SK-N-SH treated with all-trans-retinoic acid at 6 μM for 48 hours (cell line): ENCODE measurements at regions not wholly inside any gene's neighbourhood (a gene's known extent, or its start where the extent isn't known, plus 50 kb on each side); places are given as distances from the start of the nearest gene placed in this dataset.

ENCODE experiments used
- ATAC-seq: fragments of 200-7000 bp; cut with Tn5 transposase; 3 replicates; pipeline ENCODE4 v1.9.1; 2020; ENCODE audit warnings: mild to moderate bottlenecking, moderate library complexity
- ARNTL ChIP-seq: fragments of 450-650 bp; formaldehyde crosslinking; IDR thresholded peaks from 2 replicates; pipeline ENCODE4 v1.5.0; 2020; ENCODE audit warnings: low read depth, mild to moderate bottlenecking, moderate library complexity, borderline replicate concordance
- BACH2 ChIP-seq: fragments of 250-450 bp; sonication (Bioruptor Pico); IDR thresholded peaks from 2 replicates; pipeline ENCODE4 v1.9.0; 2021; ENCODE audit warnings: mild to moderate bottlenecking, borderline replicate concordance
- CSDC2 ChIP-seq: fragments of 250-450 bp; sonication (Bioruptor Pico); IDR thresholded peaks from 2 replicates; pipeline ENCODE4 v1.5.0; 2020; ENCODE audit warnings: mild to moderate bottlenecking, moderate library complexity
- ESRRG ChIP-seq: fragments of 250-450 bp; sonication (Bioruptor Pico); IDR thresholded peaks from 2 replicates; pipeline ENCODE4 v1.6.1; 2021; ENCODE audit warnings: mild to moderate bottlenecking
- GLIS3 ChIP-seq: fragments of 250-450 bp; sonication (Bioruptor Pico); IDR thresholded peaks from 2 replicates; pipeline ENCODE4 v1.5.0; 2020; ENCODE audit warnings: mild to moderate bottlenecking, moderate library complexity
- ISL1 ChIP-seq: fragments of 250-450 bp; sonication (Bioruptor Pico); IDR thresholded peaks from 2 replicates; pipeline ENCODE4 v2.1.2; 2022; ENCODE audit warnings: mild to moderate bottlenecking, moderate library complexity
- OSR1 ChIP-seq: fragments of 250-450 bp; sonication (Bioruptor Pico); IDR thresholded peaks from 2 replicates; pipeline ENCODE4 v1.8.0; 2022; ENCODE audit warnings: moderate library complexity, mild to moderate bottlenecking, inconsistent platforms
- PPARA ChIP-seq: fragments of 250-450 bp; sonication (Bioruptor Pico); IDR thresholded peaks from 2 replicates; pipeline ENCODE4 v1.5.0; 2020; ENCODE audit warnings: mild to moderate bottlenecking, borderline replicate concordance
- RARB ChIP-seq: fragments of 250-450 bp; sonication (Bioruptor Pico); IDR thresholded peaks from 2 replicates; pipeline ENCODE4 v1.8.0; 2021; ENCODE audit warnings: mild to moderate bottlenecking, moderate library complexity
- SNAI2 ChIP-seq: fragments of 250-450 bp; sonication (Bioruptor Pico); IDR thresholded peaks from 2 replicates; pipeline ENCODE4 v1.5.0; 2020; ENCODE audit warnings: mild to moderate bottlenecking, moderate library complexity
- TCF4 ChIP-seq: fragments of 250-450 bp; sonication (Bioruptor Pico); IDR thresholded peaks from 2 replicates; pipeline ENCODE4 v1.8.0; 2021; ENCODE audit warnings: mild to moderate bottlenecking, moderate library complexity, borderline replicate concordance
- TOX ChIP-seq: fragments of 250-450 bp; sonication (Bioruptor Pico); IDR thresholded peaks from 2 replicates; pipeline ENCODE4 v1.8.0; 2021; ENCODE audit warnings: mild to moderate bottlenecking, moderate library complexity, borderline replicate concordance
- ZC3H10 ChIP-seq: fragments of 250-450 bp; sonication (Bioruptor Pico); IDR thresholded peaks from 2 replicates; pipeline ENCODE4 v1.5.1; 2021; ENCODE audit warnings: mild to moderate bottlenecking, moderate library complexity
- ZFP3 ChIP-seq: fragments of 250-450 bp; sonication (Bioruptor Pico); IDR thresholded peaks from 2 replicates; pipeline ENCODE4 v1.5.0; 2020; ENCODE audit warnings: mild to moderate bottlenecking, moderate library complexity
- ZFP30 ChIP-seq: fragments of 450-650 bp; formaldehyde crosslinking; IDR thresholded peaks from 2 replicates; pipeline ENCODE4 v1.5.0; 2022; ENCODE audit warnings: mild to moderate bottlenecking, moderate library complexity
- ZNF565 ChIP-seq: fragments of 450-650 bp; formaldehyde crosslinking; conservative IDR thresholded peaks from 2 replicates; pipeline ENCODE4 v1.5.0; 2020; ENCODE audit warnings: low read depth, mild to moderate bottlenecking, moderate library complexity
- ZNF70 ChIP-seq: fragments of 450-650 bp; formaldehyde crosslinking; IDR thresholded peaks from 2 replicates; pipeline ENCODE4 v1.5.0; 2020; ENCODE audit warnings: mild to moderate bottlenecking, moderate library complexity
- ZNF8 ChIP-seq: fragments of 450-650 bp; formaldehyde crosslinking; IDR thresholded peaks from 2 replicates; pipeline ENCODE4 v1.5.0; 2020; ENCODE audit warnings: mild to moderate bottlenecking, moderate library complexity
- TF ChIP-seq, protein P1 (sequence below): fragments of 250-450 bp; sonication (Bioruptor Pico); IDR thresholded peaks from 2 replicates; pipeline ENCODE4 v1.8.0; 2021; ENCODE audit warnings: low read depth, mild to moderate bottlenecking, moderate library complexity, borderline replicate concordance
- TF ChIP-seq, protein P2 (sequence below): fragments of 250-450 bp; sonication (Bioruptor Pico); IDR thresholded peaks from 2 replicates; pipeline ENCODE4 v1.5.1; 2020; ENCODE audit warnings: low read depth, mild to moderate bottlenecking, moderate library complexity
- TF ChIP-seq, protein P3 (sequence below): fragments of 250-450 bp; sonication (Bioruptor Pico); IDR thresholded peaks from 2 replicates; pipeline ENCODE4 v1.5.1; 2021; ENCODE audit warnings: mild to moderate bottlenecking, moderate library complexity
- TF ChIP-seq, protein P4 (sequence below): fragments of 250-450 bp; sonication (Bioruptor Pico); IDR thresholded peaks from 2 replicates; pipeline ENCODE4 v1.8.0; 2020; ENCODE audit warnings: mild to moderate bottlenecking, moderate library complexity, borderline replicate concordance

DNA sequence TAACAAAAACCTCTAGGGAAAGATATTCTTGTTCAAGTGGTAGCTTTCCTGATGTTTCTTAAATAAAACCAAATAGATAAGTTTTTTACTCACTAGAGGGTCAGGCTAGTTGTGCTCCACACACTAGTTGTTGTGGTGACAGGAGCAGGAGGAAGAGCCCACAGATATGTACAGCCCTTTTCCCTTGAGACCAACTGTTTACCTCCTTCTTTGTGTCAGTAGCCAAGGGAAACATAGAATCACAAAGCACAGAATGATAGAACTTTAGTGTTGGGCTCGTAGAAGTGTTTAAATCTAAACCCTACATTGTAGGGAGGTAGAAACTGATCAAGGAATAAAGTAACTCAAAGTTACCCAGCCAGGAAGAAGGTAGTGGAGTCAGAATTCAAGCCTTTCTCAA, 309.0 kb downstream of the CTH start:
- no peak for ATAC-seq
- TF ChIP-seq ZFP3 (no peak), PPARA (CRISPR knock-in tag) (no peak), GLIS3 (no peak), ZC3H10 (CRISPR knock-in tag) (no peak), CSDC2 (CRISPR knock-in tag) (no peak), ISL1 (CRISPR knock-in tag) (no peak), OSR1 (CRISPR knock-in tag) (no peak), TOX (CRISPR knock-in tag) (no peak), ZNF70 (CRISPR knock-in tag) (no peak), ESRRG (CRISPR knock-in tag) (no peak), TCF4 (CRISPR knock-in tag) (no peak), RARB (CRISPR knock-in tag) (no peak), SNAI2 (no peak)
- TF ChIP-seq, protein P1, sequence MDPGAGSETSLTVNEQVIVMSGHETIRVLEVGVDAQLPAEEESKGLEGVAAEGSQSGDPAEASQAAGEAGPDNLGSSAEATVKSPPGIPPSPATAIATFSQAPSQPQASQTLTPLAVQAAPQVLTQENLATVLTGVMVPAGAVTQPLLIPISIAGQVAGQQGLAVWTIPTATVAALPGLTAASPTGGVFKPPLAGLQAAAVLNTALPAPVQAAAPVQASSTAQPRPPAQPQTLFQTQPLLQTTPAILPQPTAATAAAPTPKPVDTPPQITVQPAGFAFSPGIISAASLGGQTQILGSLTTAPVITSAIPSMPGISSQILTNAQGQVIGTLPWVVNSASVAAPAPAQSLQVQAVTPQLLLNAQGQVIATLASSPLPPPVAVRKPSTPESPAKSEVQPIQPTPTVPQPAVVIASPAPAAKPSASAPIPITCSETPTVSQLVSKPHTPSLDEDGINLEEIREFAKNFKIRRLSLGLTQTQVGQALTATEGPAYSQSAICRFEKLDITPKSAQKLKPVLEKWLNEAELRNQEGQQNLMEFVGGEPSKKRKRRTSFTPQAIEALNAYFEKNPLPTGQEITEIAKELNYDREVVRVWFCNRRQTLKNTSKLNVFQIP (CRISPR knock-in tag) = no peak
- TF ChIP-seq, protein P2, sequence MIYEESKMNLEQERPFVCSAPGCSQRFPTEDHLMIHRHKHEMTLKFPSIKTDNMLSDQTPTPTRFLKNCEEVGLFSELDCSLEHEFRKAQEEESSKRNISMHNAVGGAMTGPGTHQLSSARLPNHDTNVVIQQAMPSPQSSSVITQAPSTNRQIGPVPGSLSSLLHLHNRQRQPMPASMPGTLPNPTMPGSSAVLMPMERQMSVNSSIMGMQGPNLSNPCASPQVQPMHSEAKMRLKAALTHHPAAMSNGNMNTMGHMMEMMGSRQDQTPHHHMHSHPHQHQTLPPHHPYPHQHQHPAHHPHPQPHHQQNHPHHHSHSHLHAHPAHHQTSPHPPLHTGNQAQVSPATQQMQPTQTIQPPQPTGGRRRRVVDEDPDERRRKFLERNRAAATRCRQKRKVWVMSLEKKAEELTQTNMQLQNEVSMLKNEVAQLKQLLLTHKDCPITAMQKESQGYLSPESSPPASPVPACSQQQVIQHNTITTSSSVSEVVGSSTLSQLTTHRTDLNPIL (CRISPR knock-in tag) = no peak
- TF ChIP-seq, protein P3, sequence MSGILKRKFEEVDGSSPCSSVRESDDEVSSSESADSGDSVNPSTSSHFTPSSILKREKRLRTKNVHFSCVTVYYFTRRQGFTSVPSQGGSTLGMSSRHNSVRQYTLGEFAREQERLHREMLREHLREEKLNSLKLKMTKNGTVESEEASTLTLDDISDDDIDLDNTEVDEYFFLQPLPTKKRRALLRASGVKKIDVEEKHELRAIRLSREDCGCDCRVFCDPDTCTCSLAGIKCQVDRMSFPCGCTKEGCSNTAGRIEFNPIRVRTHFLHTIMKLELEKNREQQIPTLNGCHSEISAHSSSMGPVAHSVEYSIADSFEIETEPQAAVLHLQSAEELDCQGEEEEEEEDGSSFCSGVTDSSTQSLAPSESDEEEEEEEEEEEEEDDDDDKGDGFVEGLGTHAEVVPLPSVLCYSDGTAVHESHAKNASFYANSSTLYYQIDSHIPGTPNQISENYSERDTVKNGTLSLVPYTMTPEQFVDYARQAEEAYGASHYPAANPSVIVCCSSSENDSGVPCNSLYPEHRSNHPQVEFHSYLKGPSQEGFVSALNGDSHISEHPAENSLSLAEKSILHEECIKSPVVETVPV = no peak

DNA sequence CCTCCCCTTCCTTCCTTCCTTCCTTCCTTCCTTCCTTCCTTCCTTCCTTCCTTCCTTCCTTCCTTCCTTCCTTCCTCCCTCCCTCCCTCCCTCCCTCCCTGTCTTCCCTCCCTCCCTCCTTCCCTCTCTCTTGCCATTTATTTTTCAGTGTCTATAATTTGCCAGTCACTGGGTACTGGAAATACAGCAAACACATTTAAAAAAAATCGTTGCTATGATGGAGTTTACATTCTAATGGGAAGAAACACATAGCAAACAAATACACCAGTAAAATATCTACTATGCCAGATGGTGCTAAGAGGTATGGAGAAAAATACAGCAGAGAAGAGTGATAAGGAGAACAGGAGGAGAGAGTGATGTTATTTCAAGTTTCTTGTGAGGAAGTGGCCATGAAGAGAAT, 309.5 kb downstream of the CTH start:
- no peak for TF ChIP-seq OSR1 (CRISPR knock-in tag)
- no peak for TF ChIP-seq SNAI2
- TF ChIP-seq, protein P2 (CRISPR knock-in tag) = no peak
- no peak for TF ChIP-seq ISL1 (CRISPR knock-in tag)
- TF ChIP-seq ZNF565 (CRISPR knock-in tag) = no peak
- TF ChIP-seq ZC3H10 (CRISPR knock-in tag) = no peak
- TF ChIP-seq ZNF8 (CRISPR knock-in tag) = no peak
- no peak for TF ChIP-seq CSDC2 (CRISPR knock-in tag)
- TF ChIP-seq ZFP30 (CRISPR knock-in tag) = no peak
- no peak for TF ChIP-seq RARB (CRISPR knock-in tag)
- TF ChIP-seq, protein P1 (CRISPR knock-in tag) = no peak
- TF ChIP-seq ARNTL (CRISPR knock-in tag) = no peak
- no peak for TF ChIP-seq TOX (CRISPR knock-in tag)
- TF ChIP-seq, all 23 proteins: peak for 0
- no peak for ATAC-seq

- no peak; the same call in 2 of the 3 replicates for ATAC-seq
- no peak for TF ChIP-seq ZNF565 (CRISPR knock-in tag)
- no peak for TF ChIP-seq ESRRG (CRISPR knock-in tag)
- TF ChIP-seq TOX (CRISPR knock-in tag) = no peak
- no peak for TF ChIP-seq GLIS3
- no peak for TF ChIP-seq SNAI2
- TF ChIP-seq, protein P4, sequence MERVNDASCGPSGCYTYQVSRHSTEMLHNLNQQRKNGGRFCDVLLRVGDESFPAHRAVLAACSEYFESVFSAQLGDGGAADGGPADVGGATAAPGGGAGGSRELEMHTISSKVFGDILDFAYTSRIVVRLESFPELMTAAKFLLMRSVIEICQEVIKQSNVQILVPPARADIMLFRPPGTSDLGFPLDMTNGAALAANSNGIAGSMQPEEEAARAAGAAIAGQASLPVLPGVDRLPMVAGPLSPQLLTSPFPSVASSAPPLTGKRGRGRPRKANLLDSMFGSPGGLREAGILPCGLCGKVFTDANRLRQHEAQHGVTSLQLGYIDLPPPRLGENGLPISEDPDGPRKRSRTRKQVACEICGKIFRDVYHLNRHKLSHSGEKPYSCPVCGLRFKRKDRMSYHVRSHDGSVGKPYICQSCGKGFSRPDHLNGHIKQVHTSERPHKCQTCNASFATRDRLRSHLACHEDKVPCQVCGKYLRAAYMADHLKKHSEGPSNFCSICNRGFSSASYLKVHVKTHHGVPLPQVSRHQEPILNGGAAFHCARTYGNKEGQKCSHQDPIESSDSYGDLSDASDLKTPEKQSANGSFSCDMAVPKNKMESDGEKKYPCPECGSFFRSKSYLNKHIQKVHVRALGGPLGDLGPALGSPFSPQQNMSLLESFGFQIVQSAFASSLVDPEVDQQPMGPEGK (CRISPR knock-in tag) = no peak
- TF ChIP-seq, protein P3 = no peak
- no peak for TF ChIP-seq BACH2
- TF ChIP-seq, protein P2 (CRISPR knock-in tag) = no peak
- no peak for TF ChIP-seq CSDC2 (CRISPR knock-in tag)
- TF ChIP-seq PPARA (CRISPR knock-in tag) = no peak
- no peak for TF ChIP-seq ARNTL (CRISPR knock-in tag)
- no peak for TF ChIP-seq ZNF8 (CRISPR knock-in tag)
- no peak for TF ChIP-seq OSR1 (CRISPR knock-in tag)
- no peak for TF ChIP-seq RARB (CRISPR knock-in tag)
- no peak for TF ChIP-seq TCF4 (CRISPR knock-in tag)
- TF ChIP-seq ISL1 (CRISPR knock-in tag) = no peak
- TF ChIP-seq ZFP30 (CRISPR knock-in tag) = no peak
Observed at GRCh38 chr1:70727886-70728489, 316.9 kb downstream of the CTH start.
